ENCODE measurements at regions not wholly inside any gene's neighbourhood (a gene's known extent, or its start where the extent isn't known, plus 50 kb on each side); places are given as distances from the start of the nearest gene placed in this dataset.
"Not testable (repeated sequence)": the region's sequence is repeated elsewhere in the genome, so short reads cannot be mapped to it uniquely, and the experiment has no call there.

DNA sequence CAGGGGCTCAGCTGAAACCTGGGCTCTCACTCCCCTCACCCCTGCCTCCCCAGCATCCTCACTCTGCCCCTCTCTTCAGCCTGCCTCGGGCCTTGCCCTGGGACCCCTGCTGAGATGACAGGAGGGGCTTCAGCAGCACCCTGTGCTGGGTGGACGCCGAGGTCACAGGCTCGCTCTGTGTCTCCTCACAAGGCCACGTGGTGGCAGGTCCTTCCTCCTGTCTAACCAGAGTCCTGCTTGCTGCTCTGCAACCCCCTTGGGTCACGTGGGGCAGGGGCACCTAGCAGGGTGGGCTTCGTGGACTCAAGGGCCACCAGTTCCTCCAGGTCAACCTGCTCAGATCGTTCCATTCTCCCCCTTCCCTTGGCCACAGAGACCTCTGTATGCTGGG lies 90.4 kb downstream of the TMEM121 start:
- no peak for DNase-seq (ENCODE audit: low read depth)
- no peak overlapping the region for H3K4me3 ChIP-seq (ENCODE audit: low read length)
- TF ChIP-seq, protein P1, sequence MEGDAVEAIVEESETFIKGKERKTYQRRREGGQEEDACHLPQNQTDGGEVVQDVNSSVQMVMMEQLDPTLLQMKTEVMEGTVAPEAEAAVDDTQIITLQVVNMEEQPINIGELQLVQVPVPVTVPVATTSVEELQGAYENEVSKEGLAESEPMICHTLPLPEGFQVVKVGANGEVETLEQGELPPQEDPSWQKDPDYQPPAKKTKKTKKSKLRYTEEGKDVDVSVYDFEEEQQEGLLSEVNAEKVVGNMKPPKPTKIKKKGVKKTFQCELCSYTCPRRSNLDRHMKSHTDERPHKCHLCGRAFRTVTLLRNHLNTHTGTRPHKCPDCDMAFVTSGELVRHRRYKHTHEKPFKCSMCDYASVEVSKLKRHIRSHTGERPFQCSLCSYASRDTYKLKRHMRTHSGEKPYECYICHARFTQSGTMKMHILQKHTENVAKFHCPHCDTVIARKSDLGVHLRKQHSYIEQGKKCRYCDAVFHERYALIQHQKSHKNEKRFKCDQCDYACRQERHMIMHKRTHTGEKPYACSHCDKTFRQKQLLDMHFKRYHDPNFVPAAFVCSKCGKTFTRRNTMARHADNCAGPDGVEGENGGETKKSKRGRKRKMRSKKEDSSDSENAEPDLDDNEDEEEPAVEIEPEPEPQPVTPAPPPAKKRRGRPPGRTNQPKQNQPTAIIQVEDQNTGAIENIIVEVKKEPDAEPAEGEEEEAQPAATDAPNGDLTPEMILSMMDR (conservative IDR thresholded peaks at IDR 0.05; ENCODE audit: low read length): no peak

DNA sequence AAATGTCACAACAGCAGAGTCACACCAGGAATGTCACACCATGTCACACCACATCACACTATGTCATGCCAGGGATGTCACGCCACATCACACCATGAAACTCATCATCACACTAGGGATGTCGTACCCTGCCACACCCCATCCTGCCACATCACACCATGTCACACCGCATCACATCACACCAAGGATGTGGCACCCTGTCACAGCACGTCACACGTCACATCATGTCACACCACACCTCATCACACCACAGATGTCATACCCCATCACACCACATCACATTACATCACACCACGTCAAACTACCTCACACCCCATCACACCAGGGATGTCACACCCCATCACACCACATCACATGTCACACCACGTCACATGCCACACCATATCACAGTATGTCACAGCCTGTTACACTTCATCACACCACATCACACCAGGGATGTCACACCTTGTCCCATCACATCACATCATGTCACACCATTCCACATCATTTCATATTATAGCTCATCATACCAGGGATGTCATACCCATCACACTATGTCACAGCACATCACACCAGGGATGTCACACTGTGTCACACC lies 90.9 kb downstream of the TMEM121 start:
- TF ChIP-seq, protein P1 (conservative IDR thresholded peaks at IDR 0.05; ENCODE audit: low read length): no peak
- H3K4me3 ChIP-seq (ENCODE audit: low read length): no peak overlapping the region
- no peak for DNase-seq (ENCODE audit: low read depth)

DNA sequence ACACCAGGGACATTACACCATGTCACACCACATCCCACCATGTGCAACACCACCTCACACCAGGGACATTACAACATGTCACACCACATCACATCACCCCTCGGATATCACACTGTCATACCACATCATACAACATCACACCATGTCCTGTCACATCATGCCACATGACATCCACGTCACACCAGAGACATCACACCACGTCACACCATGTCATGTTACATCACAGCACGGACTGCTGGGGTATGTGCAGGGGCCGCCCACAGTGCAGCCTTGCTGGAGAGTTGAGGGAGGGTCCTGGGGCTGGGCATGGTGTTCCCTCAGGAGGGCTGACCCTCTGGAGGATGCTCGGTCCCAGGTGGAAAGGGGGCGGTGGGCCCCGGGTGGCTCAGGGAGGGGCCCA lies 91.4 kb downstream of the TMEM121 start:
- DNase-seq (ENCODE audit: low read depth); H3K4me3 ChIP-seq (ENCODE audit: low read length): not testable (repeated sequence)

DNA sequence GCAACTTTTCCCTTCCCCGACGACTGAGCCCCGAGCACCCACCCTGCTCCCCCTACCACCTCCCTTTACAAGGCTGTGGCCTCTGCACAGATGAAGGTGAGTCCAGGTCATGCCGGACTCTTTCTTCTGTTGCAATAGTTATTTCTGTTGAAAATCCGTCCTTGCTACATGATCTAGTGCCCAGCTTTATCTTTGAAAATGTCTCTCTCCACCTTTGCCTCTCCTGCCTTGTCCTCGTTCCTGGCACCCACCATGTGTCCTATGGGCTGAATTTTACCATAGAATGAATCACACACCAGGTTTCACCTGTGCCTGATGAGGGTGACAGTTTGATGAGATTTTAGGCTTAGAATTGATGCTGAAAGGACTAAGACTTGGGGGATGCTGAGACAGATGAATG lies 92.9 kb downstream of the TMEM121 start:
- DNase-seq (ENCODE audit: low read depth); H3K4me3 ChIP-seq (ENCODE audit: low read length): not testable (repeated sequence)

DNA sequence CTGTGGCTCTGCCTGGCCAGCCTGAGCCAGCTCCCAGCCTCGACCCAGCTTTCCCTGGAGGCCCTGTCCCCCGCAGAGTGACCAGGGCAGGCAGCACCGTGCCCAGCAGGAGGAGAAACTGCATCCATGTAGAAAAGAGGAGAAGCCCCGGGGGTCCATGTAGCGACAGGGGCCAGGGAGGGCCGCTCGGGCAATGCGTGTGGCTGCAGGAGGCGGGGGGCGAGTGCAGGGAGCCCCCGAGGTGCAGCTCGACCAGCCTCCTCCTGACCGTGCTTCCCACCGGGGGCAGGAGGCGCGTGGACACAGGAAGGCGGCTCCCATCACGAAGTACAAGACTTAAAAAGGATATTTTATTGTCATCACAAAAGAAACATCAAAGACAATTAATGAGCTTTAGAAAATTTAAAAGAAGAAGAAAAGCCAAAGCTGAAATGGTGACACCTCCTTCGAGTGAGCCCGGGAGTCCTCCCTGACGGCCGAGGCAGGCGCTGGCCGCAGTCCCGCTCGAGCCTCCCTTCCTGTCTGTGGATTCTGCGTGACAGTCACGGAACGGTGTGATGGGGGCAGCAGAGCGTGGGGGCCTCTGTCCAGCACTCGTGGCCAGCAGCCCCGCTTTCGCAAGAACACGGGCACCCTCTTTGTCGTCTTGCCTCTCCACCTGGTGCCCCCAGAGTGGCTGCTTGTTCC lies 93.9 kb downstream of the TMEM121 start:
- H3K4me3 ChIP-seq (ENCODE audit: low read length); DNase-seq (ENCODE audit: low read depth): not testable (repeated sequence)

DNA sequence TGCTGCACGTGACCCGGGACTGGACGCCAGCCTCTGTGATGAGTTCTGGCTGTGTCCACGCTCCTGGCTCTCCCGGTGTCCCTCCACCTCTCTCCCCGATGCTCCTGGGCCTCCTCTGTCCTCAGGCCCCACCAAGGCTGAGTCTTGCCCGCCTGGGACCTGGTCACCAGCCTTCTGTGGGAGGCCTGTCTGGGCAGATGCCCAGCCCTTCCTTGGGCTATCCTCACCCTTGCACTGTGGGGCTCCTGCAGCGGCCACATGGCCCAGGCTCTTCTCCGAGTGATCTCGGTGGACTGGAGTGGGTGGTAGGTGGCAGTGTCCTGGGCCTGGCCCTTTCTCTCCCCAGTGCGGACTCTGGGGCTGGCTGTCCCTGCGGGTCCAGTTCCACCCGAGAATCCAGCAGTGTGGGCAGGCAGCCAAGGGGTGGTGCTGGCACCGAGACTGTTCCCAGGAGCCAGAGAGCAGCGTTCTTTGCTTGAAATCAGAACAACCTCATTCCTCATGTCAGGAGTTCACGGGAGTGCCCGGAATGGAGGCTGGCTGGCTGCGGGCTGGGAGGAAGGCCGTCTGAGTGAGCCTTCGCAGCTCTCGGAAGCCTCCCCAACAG lies 94.6 kb downstream of the TMEM121 start:
- not testable (repeated sequence) for DNase-seq (ENCODE audit: low read depth); H3K4me3 ChIP-seq (ENCODE audit: low read length)

DNA sequence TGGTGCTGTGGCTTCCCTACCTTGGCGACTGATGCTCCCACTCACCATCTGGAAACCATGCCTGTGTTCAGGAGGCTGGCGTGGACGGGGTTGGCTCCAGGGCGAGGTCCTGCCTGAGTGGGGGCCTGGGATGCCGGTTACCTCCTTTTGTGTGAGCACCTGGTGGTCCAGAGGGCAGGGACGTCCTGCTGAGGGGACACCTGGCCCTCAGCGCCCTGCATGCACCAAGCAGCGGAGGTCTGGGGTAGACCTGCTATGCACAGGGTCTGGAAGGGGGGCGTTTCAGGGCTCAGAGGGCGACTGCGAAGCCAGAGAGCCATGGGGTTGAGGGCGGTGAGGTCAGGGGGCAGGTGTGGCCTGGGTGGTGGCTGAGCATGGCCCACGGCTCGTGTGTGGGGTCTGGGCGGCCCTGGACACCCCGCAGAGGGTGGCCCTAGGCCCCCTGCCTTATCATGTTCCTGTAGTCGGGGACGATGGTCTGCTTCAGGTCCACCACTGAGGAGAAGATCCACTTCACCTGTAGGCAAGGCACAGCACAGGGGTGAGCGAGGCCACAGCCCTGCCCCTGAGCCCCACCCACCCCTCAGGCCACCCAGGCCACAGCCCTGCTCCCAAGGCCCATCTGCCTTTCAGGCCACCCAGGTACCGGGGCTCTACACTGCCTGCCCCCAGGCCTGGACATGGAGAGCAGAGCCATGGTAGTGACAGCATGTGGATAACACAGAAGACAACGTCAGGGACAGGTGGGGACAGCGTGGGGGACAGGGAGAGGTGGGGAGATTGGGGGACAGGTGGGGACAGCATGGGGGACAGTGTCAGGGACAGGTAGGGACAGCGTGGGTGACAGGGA lies 95.3 kb downstream of the TMEM121 start:
- not testable (repeated sequence) for H3K4me3 ChIP-seq (ENCODE audit: low read length); DNase-seq (ENCODE audit: low read depth)

DNA sequence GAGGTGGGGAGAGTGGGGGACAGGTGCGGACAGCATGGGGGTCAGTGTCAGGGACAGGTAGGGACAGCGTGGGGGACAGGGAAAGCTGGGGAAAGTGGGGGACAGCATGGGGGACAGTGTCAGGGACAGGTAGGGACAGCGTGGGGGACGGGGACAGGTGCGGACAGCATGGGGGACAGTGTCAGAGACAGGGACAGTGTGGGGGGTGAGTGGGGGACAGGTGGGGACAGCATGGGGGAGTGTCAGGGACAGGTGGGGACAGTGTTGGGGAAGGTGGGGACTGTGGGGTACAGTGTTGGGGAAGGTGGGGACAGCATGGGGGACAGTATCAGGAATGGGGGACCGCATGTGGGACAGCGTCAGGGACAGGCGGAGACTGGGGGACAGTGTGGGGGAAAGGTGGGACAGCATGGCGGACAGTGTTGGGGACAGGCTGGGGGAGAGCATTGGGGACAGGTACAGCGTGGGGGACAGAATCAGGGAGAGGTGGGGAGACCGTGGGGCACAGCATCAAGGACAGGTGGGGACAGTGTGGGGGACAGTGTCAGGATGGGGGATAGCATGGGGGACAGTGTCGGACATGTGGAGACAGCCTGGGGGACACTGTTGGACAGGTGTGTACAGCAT lies 96.1 kb downstream of the TMEM121 start:
- TF ChIP-seq, protein P1 (conservative IDR thresholded peaks at IDR 0.05; ENCODE audit: low read length): no peak
- H3K4me3 ChIP-seq (ENCODE audit: low read length): no peak overlapping the region
- no peak for DNase-seq (ENCODE audit: low read depth)

DNA sequence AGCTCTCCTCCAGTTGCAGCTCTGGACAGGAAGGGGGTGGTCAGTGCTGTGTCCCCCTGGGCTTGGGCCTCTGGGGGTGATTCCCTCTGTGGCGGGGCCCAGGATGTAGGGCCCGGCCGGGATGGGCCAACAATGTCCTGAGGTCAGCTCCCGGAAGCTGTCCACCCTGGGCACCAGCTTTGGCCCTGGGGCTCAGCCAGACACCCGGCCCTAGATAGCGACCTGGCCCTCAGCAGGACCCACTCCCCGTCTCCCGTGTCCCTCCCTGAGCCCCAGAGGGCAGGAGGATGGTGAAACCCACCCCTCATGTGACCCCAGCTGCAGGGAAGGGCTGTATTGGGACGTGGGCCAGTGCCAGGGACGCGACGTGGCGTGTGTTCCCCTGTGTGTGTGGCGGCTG lies 96.8 kb downstream of the TMEM121 start:
- H3K4me3 ChIP-seq (ENCODE audit: low read length): not testable (repeated sequence)

DNA sequence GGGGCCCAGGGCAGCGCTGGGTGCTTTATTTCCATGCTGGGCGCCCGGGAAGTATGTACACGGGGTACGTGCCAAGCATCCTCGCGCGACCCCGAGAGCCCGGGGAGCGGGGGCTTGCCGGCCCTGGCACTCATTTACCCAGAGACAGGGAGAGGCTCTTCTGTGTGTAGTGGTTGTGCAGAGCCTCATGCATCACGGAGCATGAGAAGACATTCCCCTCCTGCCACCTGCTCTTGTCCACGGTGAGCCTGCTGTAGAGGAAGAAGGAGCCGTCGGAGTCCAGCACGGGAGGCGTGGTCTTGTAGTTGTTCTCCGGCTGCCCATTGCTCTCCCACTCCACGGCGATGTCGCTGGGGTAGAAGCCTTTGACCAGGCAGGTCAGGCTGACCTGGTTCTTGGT lies 98.0 kb downstream of the TMEM121 start:
- DNase-seq (ENCODE audit: low read depth); H3K4me3 ChIP-seq (ENCODE audit: low read length): not testable (repeated sequence)

More for the DNA sequence above, 96.8 kb downstream of the TMEM121 start:
- DNase-seq (ENCODE audit: low read depth): not testable (repeated sequence)

DNA sequence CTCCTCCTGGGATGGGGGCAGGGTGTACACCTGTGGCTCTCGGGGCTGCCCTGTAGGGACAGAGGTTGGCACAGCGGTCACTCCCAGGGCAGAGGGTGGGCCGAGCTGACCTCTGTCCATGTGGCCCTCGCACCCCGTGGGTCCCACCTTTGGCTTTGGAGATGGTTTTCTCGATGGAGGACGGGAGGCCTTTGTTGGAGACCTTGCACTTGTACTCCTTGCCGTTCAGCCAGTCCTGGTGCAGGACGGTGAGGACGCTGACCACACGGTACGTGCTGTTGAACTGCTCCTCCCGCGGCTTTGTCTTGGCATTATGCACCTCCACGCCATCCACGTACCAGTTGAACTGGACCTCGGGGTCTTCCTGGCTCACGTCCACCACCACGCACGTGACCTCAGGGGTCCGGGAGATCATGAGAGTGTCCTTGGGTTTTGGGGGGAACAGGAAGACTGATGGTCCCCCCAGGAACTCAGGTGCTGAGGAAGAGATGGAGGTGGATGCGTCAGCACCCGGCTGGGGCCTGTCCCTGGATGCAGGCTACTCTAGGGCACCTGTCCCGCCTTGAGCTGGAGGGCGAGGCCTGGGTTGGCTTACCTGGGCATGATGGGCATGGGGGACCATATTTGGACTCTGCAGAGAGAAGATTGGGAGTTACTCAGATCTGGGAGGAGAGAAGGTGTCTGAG lies 98.5 kb downstream of the TMEM121 start:
- not testable (repeated sequence) for DNase-seq (ENCODE audit: low read depth); H3K4me3 ChIP-seq (ENCODE audit: low read length)

DNA sequence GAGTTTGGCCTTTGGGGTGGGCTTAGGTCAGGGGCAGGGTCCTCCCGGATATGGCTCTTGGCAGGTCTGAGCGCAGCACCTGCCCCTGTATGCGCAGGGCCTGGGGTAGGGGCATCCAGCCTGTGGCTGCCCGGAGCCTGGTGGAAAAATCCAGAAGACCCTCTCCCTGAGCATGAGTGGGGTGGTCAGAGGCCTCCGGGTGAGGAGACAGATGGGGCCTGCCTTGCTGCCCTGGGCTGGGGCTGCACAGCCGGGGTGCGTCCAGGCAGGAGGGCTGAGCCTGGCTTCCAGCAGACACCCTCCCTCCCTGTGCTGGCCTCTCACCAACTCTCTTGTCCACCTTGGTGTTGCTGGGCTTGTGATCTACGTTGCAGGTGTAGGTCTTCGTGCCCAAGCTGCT lies 99.1 kb downstream of the TMEM121 start:
- DNase-seq (ENCODE audit: low read depth); H3K4me3 ChIP-seq (ENCODE audit: low read length): not testable (repeated sequence)

DNA sequence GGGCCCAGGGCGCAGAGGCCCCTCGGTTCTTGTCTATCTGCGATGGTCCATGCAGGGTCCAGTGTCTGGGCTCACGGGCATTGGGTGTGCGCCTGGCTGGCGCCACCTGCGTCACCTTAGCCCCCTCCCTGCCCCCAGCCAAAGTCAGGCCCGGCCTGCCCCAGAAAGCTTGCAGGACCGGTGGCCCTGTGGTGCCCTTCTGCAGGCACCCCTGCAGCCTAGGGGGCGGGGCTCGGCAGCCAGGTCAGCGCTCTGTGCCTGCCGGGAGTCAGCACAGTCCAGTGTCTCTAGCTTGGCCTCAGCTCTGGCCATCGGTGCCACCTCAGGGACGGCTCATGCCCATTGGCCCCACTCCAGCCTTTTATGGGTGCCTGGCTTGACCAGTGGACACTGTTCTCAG lies 99.7 kb downstream of the TMEM121 start:
- H3K4me3 ChIP-seq (ENCODE audit: low read length); DNase-seq (ENCODE audit: low read depth): not testable (repeated sequence)

DNA sequence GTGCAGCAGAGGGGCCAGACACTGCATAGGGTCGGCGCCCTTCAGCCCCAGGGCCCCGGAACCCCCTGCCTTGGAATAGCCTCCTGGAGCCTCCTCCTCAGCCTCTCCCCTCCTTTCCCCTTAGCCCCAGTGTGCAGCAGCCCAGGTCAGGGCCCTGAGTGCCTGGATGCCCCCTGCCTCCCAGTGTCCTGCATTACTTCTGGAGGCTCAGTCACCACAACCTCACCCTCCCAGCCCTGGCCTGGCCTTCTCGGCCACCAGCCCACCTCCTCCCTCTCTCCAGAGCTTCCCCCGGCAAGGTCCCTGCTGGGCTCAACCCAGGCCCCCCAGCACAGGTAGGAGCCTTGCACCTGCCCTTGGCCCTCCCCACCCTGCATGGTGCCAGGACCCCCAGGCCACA lies 100.3 kb downstream of the TMEM121 start:
- DNase-seq (ENCODE audit: low read depth); H3K4me3 ChIP-seq (ENCODE audit: low read length): not testable (repeated sequence)

DNA sequence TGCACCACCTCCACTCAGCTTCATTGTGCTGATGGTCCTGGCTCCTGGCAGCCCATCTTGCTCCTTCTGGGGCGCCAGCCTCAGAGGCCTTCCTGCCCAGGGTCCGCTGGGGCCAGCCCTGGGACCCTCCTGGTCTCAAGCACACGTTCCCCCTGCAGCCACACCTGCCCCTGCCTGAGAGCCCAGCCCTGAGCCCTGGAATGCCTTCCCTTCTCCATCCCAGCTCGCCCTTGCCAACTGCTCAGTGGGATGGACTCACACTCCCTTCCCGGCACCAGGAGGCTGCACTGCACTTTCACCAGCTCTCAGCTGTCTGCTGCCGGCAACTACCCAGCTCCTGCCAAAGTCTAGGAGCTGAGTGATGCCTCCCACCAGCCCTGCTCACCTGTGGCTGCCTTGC lies 100.9 kb downstream of the TMEM121 start:
- not testable (repeated sequence) for H3K4me3 ChIP-seq (ENCODE audit: low read length); DNase-seq (ENCODE audit: low read depth)
